Endothelial cell of umbilical vein (primary cell): ENCODE measurements at regions not wholly inside any gene's neighbourhood (a gene's known extent, or its start where the extent isn't known, plus 50 kb on each side); places are given as distances from the start of the nearest gene placed in this dataset.

Source experiments
- EZH2 ChIP-seq: IDR thresholded peaks from 2 replicates; pipeline ENCODE4 v1.6.1; 2012; ENCODE audit warnings: borderline replicate concordance, low read depth, mild to moderate bottlenecking, moderate library complexity, low read length, inconsistent platforms; ENCODE audit not compliant: severe bottlenecking
- POLR2A ChIP-seq: IDR thresholded peaks from 2 replicates; pipeline ENCODE4 v1.6.1; 2012; ENCODE audit warnings: low read depth, mild to moderate bottlenecking, control low read depth, low read length
- TF ChIP-seq, protein P1 (sequence below), 2 donors: IDR thresholded peaks; 1 replicate in 1 of 2; 2 replicates in 1 of 2; pipeline ENCODE4 v1.5.1; 2011; ENCODE audit warnings: low read length in 2 of 2, mild to moderate bottlenecking in 2 of 2, moderate library complexity in 2 of 2, control low read depth in 1 of 2, inconsistent platforms in 1 of 2, low read depth in 1 of 2; ENCODE audit not compliant: insufficient read depth in 1 of 2; ENCODE audit errors: extremely low read depth in 1 of 2

DNA sequence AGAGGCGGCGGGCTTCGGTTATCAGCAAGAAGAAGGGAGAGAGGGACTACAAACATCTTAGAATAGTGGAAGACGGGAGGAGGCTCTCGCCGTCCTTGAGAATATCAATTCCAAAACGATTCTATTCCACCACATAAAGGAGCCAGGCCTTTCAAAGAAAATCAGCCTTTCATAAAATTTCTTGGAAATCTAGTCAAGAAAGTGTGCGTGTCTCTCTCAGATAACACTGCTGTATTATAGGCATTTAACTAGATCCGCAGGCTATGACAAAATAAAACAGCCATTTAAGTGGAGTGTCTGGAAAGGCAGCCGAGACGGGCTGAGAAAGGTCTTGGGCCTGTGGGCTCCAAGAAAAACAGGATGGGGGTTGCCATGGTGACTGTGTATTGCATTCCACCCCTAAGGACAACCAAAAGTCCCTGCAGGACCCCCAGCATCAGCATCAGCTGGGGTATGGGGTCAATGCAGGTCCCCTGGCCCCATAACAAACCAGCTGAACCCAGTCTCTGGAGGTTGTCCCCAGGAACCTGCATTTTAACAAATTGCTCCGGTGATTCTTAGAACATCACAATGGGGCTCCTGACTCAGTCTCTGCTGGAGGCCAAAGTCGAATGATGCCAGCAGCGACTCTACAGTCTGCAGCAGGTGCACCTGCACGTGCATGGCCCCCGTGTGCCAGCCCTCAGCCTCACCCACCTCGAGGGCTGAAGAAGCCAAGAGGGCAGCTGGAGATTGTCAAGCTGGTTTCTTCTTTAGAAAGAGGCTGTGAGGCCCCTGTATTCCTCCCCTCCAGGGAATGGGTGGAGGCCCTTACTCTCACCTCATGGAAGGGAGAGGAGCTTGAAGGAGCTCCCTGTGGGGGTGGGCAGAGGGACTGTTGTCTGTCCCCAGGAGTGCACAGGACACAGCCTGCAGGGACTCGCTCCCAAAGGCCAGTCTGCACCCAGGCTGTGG, 287.4 kb downstream of the NPHP4 start:
- TF ChIP-seq POLR2A: no peak
- TF ChIP-seq, protein P1, sequence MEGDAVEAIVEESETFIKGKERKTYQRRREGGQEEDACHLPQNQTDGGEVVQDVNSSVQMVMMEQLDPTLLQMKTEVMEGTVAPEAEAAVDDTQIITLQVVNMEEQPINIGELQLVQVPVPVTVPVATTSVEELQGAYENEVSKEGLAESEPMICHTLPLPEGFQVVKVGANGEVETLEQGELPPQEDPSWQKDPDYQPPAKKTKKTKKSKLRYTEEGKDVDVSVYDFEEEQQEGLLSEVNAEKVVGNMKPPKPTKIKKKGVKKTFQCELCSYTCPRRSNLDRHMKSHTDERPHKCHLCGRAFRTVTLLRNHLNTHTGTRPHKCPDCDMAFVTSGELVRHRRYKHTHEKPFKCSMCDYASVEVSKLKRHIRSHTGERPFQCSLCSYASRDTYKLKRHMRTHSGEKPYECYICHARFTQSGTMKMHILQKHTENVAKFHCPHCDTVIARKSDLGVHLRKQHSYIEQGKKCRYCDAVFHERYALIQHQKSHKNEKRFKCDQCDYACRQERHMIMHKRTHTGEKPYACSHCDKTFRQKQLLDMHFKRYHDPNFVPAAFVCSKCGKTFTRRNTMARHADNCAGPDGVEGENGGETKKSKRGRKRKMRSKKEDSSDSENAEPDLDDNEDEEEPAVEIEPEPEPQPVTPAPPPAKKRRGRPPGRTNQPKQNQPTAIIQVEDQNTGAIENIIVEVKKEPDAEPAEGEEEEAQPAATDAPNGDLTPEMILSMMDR (IDR thresholded peaks at IDR 0.05; ENCODE audit: extremely low read depth in 1 of 2, insufficient read depth in 1 of 2, low read depth in 1 of 2, low read length in 2 of 2): no peak
- no peak for TF ChIP-seq EZH2
